Mesenchymal stem cell (in vitro differentiated cells and primary cell): ENCODE measurements at regions not wholly inside any gene's neighbourhood (a gene's known extent, or its start where the extent isn't known, plus 50 kb on each side); places are given as distances from the start of the nearest gene placed in this dataset.

ENCODE experiments used
- DNase-seq: peaks from one replicate; pipeline ENCODE4 v3.0.0-alpha.2; 2013
- H2AFZ ChIP-seq: one replicate; pipeline ENCODE4 v1.6.1; 2013; ENCODE audit warnings: low read depth, mild to moderate bottlenecking, control low read depth, inconsistent platforms, low read length, moderate library complexity
- H2AK5ac ChIP-seq: 2 replicates; pipeline ENCODE4 v1.6.1; 2013; ENCODE audit warnings: low read length, moderate library complexity, mild to moderate bottlenecking, inconsistent platforms; ENCODE audit not compliant: severe bottlenecking
- H2BK120ac ChIP-seq: one replicate; pipeline ENCODE4 v1.6.1; 2013; ENCODE audit warnings: low read depth, mild to moderate bottlenecking, inconsistent platforms, low read length, moderate library complexity
- H2BK12ac ChIP-seq, 2 experiments: one replicate each; pipeline ENCODE4 v1.6.1; 2013; ENCODE audit warnings: inconsistent platforms in 2 of 2, low read length in 2 of 2, mild to moderate bottlenecking in 2 of 2, moderate library complexity in 2 of 2, control low read depth in 1 of 2
- H2BK15ac ChIP-seq: one replicate; pipeline ENCODE4 v1.6.1; 2013; ENCODE audit warnings: mild to moderate bottlenecking, low read depth, inconsistent platforms; ENCODE audit not compliant: poor library complexity, severe bottlenecking
- H2BK5ac ChIP-seq: 2 replicates; pipeline ENCODE4 v1.6.1; 2013; ENCODE audit warnings: low read depth, mild to moderate bottlenecking, low read length, control low read depth, inconsistent platforms; ENCODE audit not compliant: poor library complexity, severe bottlenecking
- H3K14ac ChIP-seq, 2 experiments: one replicate each; pipeline ENCODE4 v1.6.1; 2013; ENCODE audit warnings: inconsistent platforms in 2 of 2, low read length in 2 of 2, control low read depth in 1 of 2, mild to moderate bottlenecking in 1 of 2, moderate library complexity in 1 of 2
- H3K18ac ChIP-seq, 2 experiments: one replicate each; pipeline ENCODE4 v1.6.1; 2013; ENCODE audit warnings: inconsistent platforms in 2 of 2, low read length in 2 of 2, control low read depth in 1 of 2, low read depth in 1 of 2, mild to moderate bottlenecking in 1 of 2
- H3K23ac ChIP-seq, 2 experiments: one replicate each; pipeline ENCODE4 v1.6.1; 2013; ENCODE audit warnings: inconsistent platforms in 2 of 2, low read length in 2 of 2, mild to moderate bottlenecking in 2 of 2, moderate library complexity in 2 of 2, control low read depth in 1 of 2
- H3K27ac ChIP-seq: 2 replicates; pipeline ENCODE4 v1.5.1; 2013; ENCODE audit warnings: mild to moderate bottlenecking, moderate library complexity, low read length, control low read depth, inconsistent platforms; ENCODE audit not compliant: poor library complexity, severe bottlenecking
- H3K27me3 ChIP-seq, 2 experiments: 2 replicates each; pipeline versions ENCODE4 v1.6.1 to v1.7.0; 2013; ENCODE audit warnings: low read length in 2 of 2, mild to moderate bottlenecking in 2 of 2, moderate library complexity in 2 of 2, control low read depth in 1 of 2, inconsistent platforms in 1 of 2; ENCODE audit not compliant: control insufficient read depth in 1 of 2, insufficient read depth in 1 of 2
- H3K36me3 ChIP-seq, 2 experiments: 2 replicates each; pipeline versions ENCODE4 v1.6.1 to v1.7.0; 2013; ENCODE audit warnings: low read length in 2 of 2, control low read depth in 1 of 2, inconsistent platforms in 1 of 2, low read depth in 1 of 2, mild to moderate bottlenecking in 1 of 2; ENCODE audit not compliant: insufficient read depth in 2 of 2, control insufficient read depth in 1 of 2
- H3K4ac ChIP-seq, 2 experiments: one replicate each; pipeline ENCODE4 v1.6.1; 2013; ENCODE audit warnings: inconsistent platforms in 2 of 2, low read length in 2 of 2, mild to moderate bottlenecking in 2 of 2, moderate library complexity in 2 of 2, control low read depth in 1 of 2, low read depth in 1 of 2
- H3K4me1 ChIP-seq: 2 replicates; pipeline ENCODE4 v1.6.1; 2013; ENCODE audit warnings: low read depth, low read length, control low read depth; ENCODE audit not compliant: control insufficient read depth, insufficient read depth
- H3K4me2 ChIP-seq: 2 replicates; pipeline ENCODE4 v1.6.1; 2013; ENCODE audit warnings: low read length, mild to moderate bottlenecking, inconsistent platforms; ENCODE audit not compliant: poor library complexity, severe bottlenecking
- H3K4me3 ChIP-seq, 2 experiments: 2 replicates each; pipeline versions ENCODE4 v1.5.1 to v1.7.0; 2013; ENCODE audit warnings: low read length in 2 of 2, mild to moderate bottlenecking in 2 of 2, control low read depth in 1 of 2, low read depth in 1 of 2; ENCODE audit not compliant: insufficient read depth in 1 of 2
- H3K79me1 ChIP-seq: replicated peaks from 2 replicates; pipeline ENCODE4 v1.6.1; 2013; ENCODE audit warnings: mild to moderate bottlenecking, control low read depth, low read length, inconsistent platforms; ENCODE audit not compliant: poor library complexity, severe bottlenecking
- H3K9ac ChIP-seq: 2 replicates; pipeline ENCODE4 v1.7.0; 2013; ENCODE audit warnings: mild to moderate bottlenecking, low read length, moderate library complexity
- H3K9me3 ChIP-seq: 2 replicates; pipeline ENCODE4 v1.7.0; 2013; ENCODE audit warnings: mild to moderate bottlenecking, low read length; ENCODE audit not compliant: control insufficient read depth
- H4K8ac ChIP-seq: one replicate; pipeline ENCODE4 v1.6.1; 2013; ENCODE audit warnings: inconsistent platforms, mild to moderate bottlenecking, low read length, moderate library complexity
- H4K91ac ChIP-seq: one replicate; pipeline ENCODE4 v1.6.1; 2013; ENCODE audit warnings: mild to moderate bottlenecking, low read length, inconsistent platforms
- WGBS: methylation state at CpG from one replicate; pipeline ENCODE4 v1.1.7; 2013; ENCODE audit warnings: mixed read lengths; 5-methylcytosine and 5-hydroxymethylcytosine counted together

DNA sequence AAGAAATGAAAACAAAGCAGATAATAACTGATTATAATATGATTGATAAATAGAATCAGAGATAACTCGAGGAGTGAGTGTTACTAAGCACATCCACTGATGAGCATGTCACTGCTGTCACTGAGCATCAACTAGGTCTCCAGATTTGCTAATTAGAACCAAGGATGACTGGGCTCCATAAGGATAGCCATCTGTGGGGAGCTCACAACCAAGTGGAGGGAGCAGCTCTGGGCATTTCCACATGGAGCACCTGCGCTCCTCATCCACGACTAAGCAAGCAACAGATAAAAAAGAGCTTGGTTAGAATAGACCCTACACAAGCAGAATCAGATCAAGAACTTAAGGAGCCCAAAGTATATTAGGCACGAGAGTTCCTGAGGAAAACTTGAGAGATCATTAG lies 396.0 kb upstream of the B3GAT1 start:
- H3K9me3 ChIP-seq, result no peaks in the 10 kb centered on the region
- no peak overlapping the region for H2BK15ac ChIP-seq
- H4K91ac ChIP-seq, result no peak overlapping the region
- no peaks in the 10 kb centered on the region for H3K79me1 ChIP-seq
- no peak overlapping the region for H3K4me3 ChIP-seq
- H3K14ac ChIP-seq, result no peak overlapping the region
- no peak overlapping the region for H3K27ac ChIP-seq
- H2BK5ac ChIP-seq, result no peak overlapping the region
- H2AFZ ChIP-seq, result no peak overlapping the region
- H3K4ac ChIP-seq, result no peak overlapping the region
- no peak overlapping the region for H2BK12ac ChIP-seq
- H3K4me1 ChIP-seq, result no peaks in the 10 kb centered on the region
- H3K4me2 ChIP-seq, result no peak overlapping the region
- DNase-seq, result no peak
- no peak overlapping the region for H3K23ac ChIP-seq
- no peaks in the 10 kb centered on the region for H3K36me3 ChIP-seq
- 65% methylated on average over 4 of the region's 4 CpGs for WGBS
- H4K8ac ChIP-seq, result no peak overlapping the region
- no peak overlapping the region for H2AK5ac ChIP-seq
- H2BK120ac ChIP-seq, result no peak overlapping the region
- H3K9ac ChIP-seq, result no peak overlapping the region
- no peak overlapping the region for H3K18ac ChIP-seq
- no peaks in the 10 kb centered on the region for H3K27me3 ChIP-seq

DNA sequence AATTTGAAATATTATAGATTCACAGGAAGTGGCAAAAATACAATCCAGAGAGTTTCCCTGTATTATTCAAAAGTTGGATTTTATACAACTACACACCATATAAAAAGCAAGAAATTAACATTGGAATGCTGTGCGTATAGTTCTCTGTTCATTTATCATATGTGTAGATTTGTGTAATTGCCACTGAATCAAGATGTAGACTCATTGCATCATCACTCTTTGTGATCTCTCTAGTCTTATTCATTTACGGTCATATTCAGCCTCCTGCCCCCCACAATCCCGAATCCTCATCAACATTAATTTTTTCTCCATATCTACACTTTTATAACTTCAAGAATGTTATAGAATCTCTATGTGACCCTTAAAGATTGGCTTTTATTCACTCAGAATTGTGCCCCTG lies 390.6 kb upstream of the B3GAT1 start:
- H3K23ac ChIP-seq, result no peak overlapping the region
- no peak overlapping the region for H2BK12ac ChIP-seq
- H3K4ac ChIP-seq, result no peak overlapping the region
- no peak overlapping the region for H4K91ac ChIP-seq
- H2AFZ ChIP-seq, result no peak overlapping the region
- H3K4me1 ChIP-seq, result no peaks in the 10 kb centered on the region
- H4K8ac ChIP-seq, result no peak overlapping the region
- no peak overlapping the region for H2BK5ac ChIP-seq
- H3K4me2 ChIP-seq, result no peak overlapping the region
- no peak overlapping the region for H3K14ac ChIP-seq
- no peak overlapping the region for H3K27ac ChIP-seq
- no peaks in the 10 kb centered on the region for H3K36me3 ChIP-seq
- no peaks in the 10 kb centered on the region for H3K79me1 ChIP-seq
- no peak overlapping the region for H3K18ac ChIP-seq
- DNase-seq, result no peak
- 95% methylated on average over 2 of the region's 3 CpGs for WGBS
- H3K9me3 ChIP-seq, result no peaks in the 10 kb centered on the region
- H2AK5ac ChIP-seq, result no peak overlapping the region
- H2BK15ac ChIP-seq, result no peak overlapping the region
- no peak overlapping the region for H2BK120ac ChIP-seq
- no peak overlapping the region for H3K4me3 ChIP-seq
- no peak overlapping the region for H3K9ac ChIP-seq
- peaks cover 0 to 3% of the 10 kb centered on the region in 2 experiments for H3K27me3 ChIP-seq

DNA sequence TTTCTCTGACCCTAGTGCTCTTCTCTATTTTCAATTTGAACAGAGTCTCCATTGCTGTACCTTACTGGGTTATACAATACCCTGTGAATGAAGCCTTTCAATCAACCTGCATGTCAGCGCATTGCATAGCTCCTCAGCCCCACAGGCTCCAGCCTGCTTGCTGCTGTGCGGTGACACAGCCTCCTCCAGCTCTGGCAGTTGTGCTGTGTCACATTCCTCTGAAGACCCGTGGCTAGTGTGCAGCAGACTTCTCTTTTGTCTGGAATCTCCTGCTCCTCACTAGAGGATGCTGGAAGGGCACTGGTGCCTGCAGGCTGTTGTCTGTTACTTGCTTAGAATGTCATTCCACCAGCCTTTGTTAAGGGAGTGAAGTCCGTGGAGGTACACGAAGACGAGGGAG lies 390.1 kb upstream of the B3GAT1 start:
- Histone ChIP-seq H2BK5ac (no peak overlapping the region), H3K9me3 (no peaks in the 10 kb centered on the region), H3K4ac (no peak overlapping the region), H2BK15ac (no peak overlapping the region), H3K4me2 (no peak overlapping the region), H2BK120ac (no peak overlapping the region), H3K4me1 (no peaks in the 10 kb centered on the region), H3K18ac (no peak overlapping the region), H4K91ac (no peak overlapping the region), H4K8ac (no peak overlapping the region), H2AFZ (no peak overlapping the region), H3K36me3 (no peaks in the 10 kb centered on the region), H3K14ac (no peak overlapping the region), H2AK5ac (no peak overlapping the region), H3K27me3 (peaks cover 0 to 3% of the 10 kb centered on the region in 2 experiments), H3K27ac (no peak overlapping the region), H2BK12ac (no peak overlapping the region), H3K79me1 (no peaks in the 10 kb centered on the region), H3K4me3 (no peak overlapping the region), H3K23ac (no peak overlapping the region), H3K9ac (no peak overlapping the region)
- DNase-seq, result no peak
- 44% methylated on average over 4 of the region's 6 CpGs for WGBS

DNA sequence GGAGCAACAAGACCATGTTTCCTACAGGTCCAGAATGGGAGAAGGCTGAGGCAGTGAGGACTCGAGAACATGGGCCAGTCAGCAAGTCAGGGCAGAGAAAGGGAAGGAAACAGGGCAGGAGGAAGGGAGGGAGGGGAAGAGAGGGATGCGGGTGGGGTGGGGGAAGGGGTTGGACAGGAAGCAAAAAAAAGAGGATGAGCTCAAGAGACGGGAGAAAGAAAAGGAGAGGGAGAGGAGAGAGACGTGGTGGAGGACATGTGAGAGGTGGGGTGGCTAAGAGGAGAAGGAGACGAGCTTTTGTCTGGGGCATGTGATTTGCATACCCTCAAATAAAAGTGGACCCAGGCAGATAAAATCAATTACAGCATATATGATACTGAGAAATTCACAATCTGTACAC lies 389.5 kb upstream of the B3GAT1 start:
- Histone ChIP-seq H2BK5ac (no peak overlapping the region), H3K18ac (no peak overlapping the region), H3K27ac (no peak overlapping the region), H3K27me3 (peaks cover 0 to 3% of the 10 kb centered on the region in 2 experiments), H2BK120ac (no peak overlapping the region), H3K79me1 (no peaks in the 10 kb centered on the region), H4K91ac (no peak overlapping the region), H3K4me1 (no peaks in the 10 kb centered on the region), H3K9ac (no peak overlapping the region), H3K23ac (no peak overlapping the region), H2AFZ (no peak overlapping the region), H3K4me2 (no peak overlapping the region), H3K36me3 (no peaks in the 10 kb centered on the region), H3K4ac (no peak overlapping the region), H2BK15ac (no peak overlapping the region), H3K4me3 (no peak overlapping the region), H3K9me3 (no peaks in the 10 kb centered on the region), H2AK5ac (no peak overlapping the region), H3K14ac (no peak overlapping the region), H4K8ac (no peak overlapping the region), H2BK12ac (no peak overlapping the region)
- WGBS, result 23% methylated on average over 3 of the region's 5 CpGs
- DNase-seq, result no peak
